ENCODE measurements at regions not wholly inside any gene's neighbourhood (a gene's known extent, or its start where the extent isn't known, plus 50 kb on each side); places are given as distances from the start of the nearest gene placed in this dataset.
"Not testable (repeated sequence)": the region's sequence is repeated elsewhere in the genome, so short reads cannot be mapped to it uniquely, and the experiment has no call there.

DNA sequence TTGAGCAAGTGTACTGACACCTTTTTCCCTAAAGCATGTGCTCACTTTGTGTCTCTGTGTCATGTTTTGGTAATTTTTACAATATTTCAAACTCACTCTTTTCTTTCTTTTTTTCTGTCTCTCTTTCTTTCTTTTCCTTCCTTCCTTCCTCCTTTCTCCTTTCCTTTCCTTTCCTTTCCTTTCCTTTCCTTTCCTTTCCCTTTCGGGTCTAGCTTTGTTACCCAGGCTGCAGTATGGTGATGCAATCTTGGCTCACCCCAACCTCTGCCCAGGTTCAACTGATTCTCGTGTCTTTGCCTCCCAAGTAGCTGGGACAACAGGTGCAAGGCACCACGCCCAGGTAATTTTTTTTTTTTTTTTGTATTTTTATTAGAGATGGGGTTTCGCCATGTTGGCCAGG is 60.4 kb upstream of the TINAGL1 start:
- DNase-seq (ENCODE audit: extremely low spot score): no peak
- CTCF ChIA-PET: no interaction called here
- POLR2A ChIA-PET: no interaction called here
- TF ChIP-seq FOXA1 (IDR thresholded peaks at IDR 0.05): no peak

DNA sequence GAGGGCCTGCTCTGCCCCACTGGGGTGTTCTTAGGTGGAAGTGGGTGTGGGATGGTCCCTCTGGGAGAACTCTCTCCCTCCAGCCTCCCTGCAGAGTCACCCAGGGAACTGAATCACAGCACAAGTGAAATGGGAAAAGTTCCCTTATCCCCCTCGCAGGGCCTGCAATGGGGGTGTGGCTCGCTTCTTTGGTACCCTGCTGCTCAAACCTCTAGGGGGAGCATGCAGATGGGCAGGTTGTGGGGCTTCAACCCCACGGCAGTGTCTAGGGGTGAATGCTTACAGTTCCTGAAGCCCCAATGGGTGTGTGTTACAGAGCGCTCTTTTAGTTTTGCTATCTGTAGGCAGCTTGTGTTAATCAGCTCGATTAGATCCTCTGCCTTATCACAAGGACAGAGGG is 59.0 kb upstream of the TINAGL1 start:
- DNase-seq (ENCODE audit: extremely low spot score): no peak
- TF ChIP-seq ZNF384 (IDR thresholded peaks at IDR 0.05) (no peak), BHLHE40 (IDR thresholded peaks at IDR 0.05; ENCODE audit: borderline replicate concordance) (no peak), ELF4 (IDR thresholded peaks at IDR 0.05) (no peak), CTBP1 (IDR thresholded peaks at IDR 0.05; ENCODE audit: borderline replicate concordance) (no peak), LEF1 (IDR thresholded peaks at IDR 0.05; ENCODE audit: borderline replicate concordance) (no peak), ARNT (IDR thresholded peaks at IDR 0.05) (no peak), TARDBP (IDR thresholded peaks at IDR 0.05) (no peak), SP1 (IDR thresholded peaks at IDR 0.05) (no peak), HDGF (IDR thresholded peaks at IDR 0.05; ENCODE audit: borderline replicate concordance) (no peak), L3MBTL2 (conservative IDR thresholded peaks at IDR 0.05) (no peak), NFRKB (IDR thresholded peaks at IDR 0.05) (no peak), FOXA1 (IDR thresholded peaks at IDR 0.05) (no peak), FOXK2 (IDR thresholded peaks at IDR 0.05) (no peak), SUZ12 (IDR thresholded peaks at IDR 0.05) (no peak), FOXM1 (IDR thresholded peaks at IDR 0.05; ENCODE audit: borderline replicate concordance) (no peak)
- TF ChIP-seq, protein P1, sequence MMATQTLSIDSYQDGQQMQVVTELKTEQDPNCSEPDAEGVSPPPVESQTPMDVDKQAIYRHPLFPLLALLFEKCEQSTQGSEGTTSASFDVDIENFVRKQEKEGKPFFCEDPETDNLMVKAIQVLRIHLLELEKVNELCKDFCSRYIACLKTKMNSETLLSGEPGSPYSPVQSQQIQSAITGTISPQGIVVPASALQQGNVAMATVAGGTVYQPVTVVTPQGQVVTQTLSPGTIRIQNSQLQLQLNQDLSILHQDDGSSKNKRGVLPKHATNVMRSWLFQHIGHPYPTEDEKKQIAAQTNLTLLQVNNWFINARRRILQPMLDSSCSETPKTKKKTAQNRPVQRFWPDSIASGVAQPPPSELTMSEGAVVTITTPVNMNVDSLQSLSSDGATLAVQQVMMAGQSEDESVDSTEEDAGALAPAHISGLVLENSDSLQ (IDR thresholded peaks at IDR 0.05): no peak
- ChIA-PET CTCF (interaction anchor here (1.6 kb wide), 1 partner anchor 31 kb away, joined by 3 read pairs; no protein-coding TSS in a partner anchor), POLR2A (no interaction called here)

DNA sequence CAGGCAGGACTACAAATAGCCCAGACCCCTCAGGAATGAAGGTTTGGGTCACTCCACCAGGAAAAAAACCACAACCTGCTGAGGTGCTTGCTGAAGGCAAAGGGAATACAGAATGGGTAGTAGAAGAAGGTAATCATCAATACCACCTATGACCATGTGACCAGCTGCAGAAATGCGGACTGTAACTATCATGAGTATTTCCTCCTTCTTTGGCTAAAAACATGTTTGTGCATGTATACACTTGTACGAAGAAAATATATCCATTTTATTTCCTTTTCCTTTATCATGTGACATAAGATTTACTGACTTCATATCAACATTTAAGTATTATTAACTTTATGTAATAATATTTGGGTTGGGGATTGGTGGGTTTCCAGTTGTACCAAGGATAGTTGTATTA is 58.3 kb upstream of the TINAGL1 start:
- POLR2A ChIA-PET; DNase-seq (ENCODE audit: extremely low spot score): not testable (repeated sequence)
- CTCF ChIA-PET: interaction anchor here (1.6 kb wide), 1 partner anchor 30 kb away, joined by 3 read pairs; no protein-coding TSS in a partner anchor

DNA sequence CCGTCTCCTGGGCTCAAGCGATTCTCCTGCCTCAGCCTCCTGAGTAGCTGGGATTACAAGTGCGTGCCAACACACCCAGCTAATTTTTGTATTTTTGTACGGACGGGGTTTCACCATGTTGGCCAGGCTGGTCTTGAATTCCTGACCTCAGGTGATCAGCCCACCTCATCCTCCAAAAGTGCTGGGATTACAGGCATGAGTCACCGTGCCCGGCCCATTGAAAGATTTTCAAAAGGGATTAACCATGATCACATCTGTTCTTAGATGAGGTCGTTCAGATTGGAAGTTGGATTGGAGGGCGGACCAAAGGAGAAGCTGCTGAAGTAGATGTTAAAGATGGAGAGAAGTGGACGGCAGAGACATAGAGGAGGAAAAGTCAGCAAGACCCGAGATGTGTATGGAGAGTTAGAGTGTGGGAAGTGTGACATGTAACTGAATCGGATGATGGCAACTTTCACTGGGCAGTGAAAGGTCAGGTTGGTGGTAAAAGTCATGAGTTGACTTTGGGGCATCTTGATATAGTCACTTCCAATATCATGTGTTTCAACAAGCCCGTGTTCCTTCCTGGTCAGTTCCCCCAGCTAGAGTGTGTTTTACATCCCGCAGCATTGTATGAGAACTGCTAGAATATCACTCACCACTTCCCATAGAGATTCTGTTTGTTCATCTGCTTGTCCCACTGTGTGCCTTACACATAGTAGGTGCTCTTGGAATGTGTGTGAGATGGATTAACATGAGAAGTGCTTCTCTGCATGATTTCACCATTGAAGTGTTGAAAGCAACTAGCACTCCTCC is 54.4 kb upstream of the TINAGL1 start:
- DNase-seq (ENCODE audit: extremely low spot score): no peak
- ChIA-PET POLR2A (no interaction called here), CTCF (no interaction called here)
- TF ChIP-seq L3MBTL2 (conservative IDR thresholded peaks at IDR 0.05): no peak

DNA sequence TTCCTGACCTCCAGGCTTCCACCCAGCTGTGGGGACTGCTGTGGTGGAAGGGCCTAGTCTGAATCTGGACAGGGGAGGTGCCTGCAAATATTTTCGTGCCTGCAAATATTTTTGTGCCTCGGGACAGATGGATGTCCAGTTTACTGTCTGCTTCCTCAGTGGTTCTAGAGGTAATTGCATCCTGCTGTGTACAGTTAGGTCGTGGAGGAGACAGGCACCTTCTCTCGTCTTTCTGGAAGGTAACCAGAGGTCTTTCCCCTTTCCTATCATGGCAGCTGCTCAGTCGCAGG is 53.8 kb upstream of the TINAGL1 start:
- ChIA-PET POLR2A (no interaction called here), CTCF (no interaction called here)
- DNase-seq (ENCODE audit: extremely low spot score): no peak
- TF ChIP-seq, protein P1 (IDR thresholded peaks at IDR 0.05): no peak
- TF ChIP-seq BHLHE40 (IDR thresholded peaks at IDR 0.05; ENCODE audit: borderline replicate concordance) (no peak), SP1 (IDR thresholded peaks at IDR 0.05) (no peak)

DNA sequence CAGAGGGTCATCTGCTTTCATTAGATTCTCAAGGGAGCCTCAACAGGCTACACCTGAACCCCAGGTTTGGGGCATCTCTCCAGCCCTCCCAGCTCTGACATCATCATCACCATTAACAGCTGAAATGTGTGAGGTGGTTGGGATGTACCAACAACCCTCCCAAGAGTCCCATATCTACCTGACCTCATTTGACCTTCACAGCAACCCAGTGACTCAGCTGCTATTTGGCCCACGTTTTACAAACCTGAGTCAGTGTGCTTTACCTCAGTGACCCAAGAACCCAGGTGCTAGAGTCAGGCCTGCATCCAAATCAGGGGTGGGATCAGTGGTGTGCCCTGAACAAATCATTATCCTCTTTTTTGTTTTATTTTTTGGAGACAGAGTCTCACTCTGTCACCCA is 53.3 kb upstream of the TINAGL1 start:
- DNase-seq (ENCODE audit: extremely low spot score): no peak
- TF ChIP-seq L3MBTL2 (conservative IDR thresholded peaks at IDR 0.05) (no peak), ZNF384 (IDR thresholded peaks at IDR 0.05) (no peak), FOXA1 (IDR thresholded peaks at IDR 0.05) (no peak), CTBP1 (IDR thresholded peaks at IDR 0.05; ENCODE audit: borderline replicate concordance) (no peak), BHLHE40 (IDR thresholded peaks at IDR 0.05; ENCODE audit: borderline replicate concordance) (no peak), ELF4 (IDR thresholded peaks at IDR 0.05) (no peak), SUZ12 (IDR thresholded peaks at IDR 0.05) (no peak), HDGF (IDR thresholded peaks at IDR 0.05; ENCODE audit: borderline replicate concordance) (no peak), ARNT (IDR thresholded peaks at IDR 0.05) (no peak), FOXK2 (IDR thresholded peaks at IDR 0.05) (no peak), TARDBP (IDR thresholded peaks at IDR 0.05) (no peak), SP1 (IDR thresholded peaks at IDR 0.05) (no peak), LEF1 (IDR thresholded peaks at IDR 0.05; ENCODE audit: borderline replicate concordance) (no peak), NFRKB (IDR thresholded peaks at IDR 0.05) (no peak), FOXM1 (IDR thresholded peaks at IDR 0.05; ENCODE audit: borderline replicate concordance) (no peak)
- TF ChIP-seq, protein P1 (IDR thresholded peaks at IDR 0.05): no peak
- CTCF ChIA-PET: no interaction called here
- POLR2A ChIA-PET: no interaction called here

DNA sequence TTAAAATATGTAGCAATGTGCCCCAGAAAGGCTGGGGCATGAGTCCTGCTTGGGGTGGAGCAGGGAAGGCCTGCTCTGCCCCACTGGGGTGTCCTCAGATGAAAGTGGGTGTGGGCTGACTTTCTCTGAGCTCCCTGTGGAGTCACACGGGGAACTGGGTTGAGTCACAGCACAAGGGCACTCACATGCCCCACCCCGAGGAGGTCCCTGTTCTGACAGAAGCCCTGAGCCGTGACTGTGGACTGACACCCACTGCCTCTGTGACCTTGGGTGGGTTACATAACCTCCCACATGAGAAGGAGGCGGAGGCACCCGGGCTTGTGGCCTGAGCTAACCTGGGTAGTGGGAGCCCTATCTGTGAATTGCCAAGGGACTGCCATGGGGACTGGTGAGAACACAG is 52.5 kb upstream of the TINAGL1 start:
- TF ChIP-seq SP1 (IDR thresholded peaks at IDR 0.05) (no peak), CTBP1 (IDR thresholded peaks at IDR 0.05; ENCODE audit: borderline replicate concordance) (no peak), LEF1 (IDR thresholded peaks at IDR 0.05; ENCODE audit: borderline replicate concordance) (no peak), ARNT (IDR thresholded peaks at IDR 0.05) (no peak), HDGF (IDR thresholded peaks at IDR 0.05; ENCODE audit: borderline replicate concordance) (no peak), FOXK2 (IDR thresholded peaks at IDR 0.05) (no peak)
- ChIA-PET POLR2A (no interaction called here), CTCF (no interaction called here)
- DNase-seq (ENCODE audit: extremely low spot score): no peak
